Neural cell (in vitro differentiated cells): ENCODE measurements at regions not wholly inside any gene's neighbourhood (a gene's known extent, or its start where the extent isn't known, plus 50 kb on each side); places are given as distances from the start of the nearest gene placed in this dataset.

Source experiments
- H2AFZ ChIP-seq: fragments of 200-600, 300-800 bp; sonication (generic), shearing (Covaris generic); 2 replicates; pipeline ENCODE4 v1.6.0; 2014; ENCODE audit warnings: low read depth, mild to moderate bottlenecking, antibody characterized with exemption, low read length, moderate library complexity
- H3F3A ChIP-seq: fragments of 200-600 bp; shearing (Covaris generic); 2 replicates; pipeline ENCODE4 v1.6.1; 2016; ENCODE audit warnings: mild to moderate bottlenecking, moderate library complexity, mixed read lengths, antibody characterized with exemption, low read length; ENCODE audit not compliant: insufficient read depth, poor library complexity, severe bottlenecking
- H3K27ac ChIP-seq: fragments of 200-600, 300-800 bp; sonication (generic), shearing (Covaris generic); 2 replicates; pipeline ENCODE4 v1.5.1; 2014; ENCODE audit warnings: mild to moderate bottlenecking, low read length, moderate library complexity
- H3K27me3 ChIP-seq: fragments of 300-800, 200-600 bp; sonication (generic), shearing (Covaris generic); 2 replicates; pipeline ENCODE4 v1.6.0; 2014; ENCODE audit warnings: mild to moderate bottlenecking, low read depth, low read length, moderate library complexity; ENCODE audit not compliant: insufficient read depth
- H3K36me3 ChIP-seq: fragments of 300-800, 200-600 bp; sonication (generic), shearing (Covaris generic); 2 replicates; pipeline ENCODE4 v1.5.1; 2014; ENCODE audit warnings: mild to moderate bottlenecking, antibody characterized with exemption, low read length, moderate library complexity; ENCODE audit not compliant: insufficient read depth
- H3K4me2 ChIP-seq: fragments of 300-800, 200-600 bp; sonication (generic), shearing (Covaris generic); 2 replicates; pipeline ENCODE4 v1.6.0; 2014; ENCODE audit warnings: mild to moderate bottlenecking, low read length
- H3K4me3 ChIP-seq: fragments of 300-800, 200-600 bp; sonication (generic), shearing (Covaris generic); 2 replicates; pipeline ENCODE4 v1.5.1; 2014; ENCODE audit warnings: mild to moderate bottlenecking, low read length, moderate library complexity
- H3K79me2 ChIP-seq: fragments of 200-600 bp; shearing (Covaris generic); replicated peaks from 2 replicates; pipeline ENCODE4 v1.6.0; 2014; ENCODE audit warnings: mild to moderate bottlenecking, low read length, moderate library complexity; ENCODE audit not compliant: insufficient read depth
- H3K9ac ChIP-seq: fragments of 300-800, 200-600 bp; sonication (generic), shearing (Covaris generic); 2 replicates; pipeline ENCODE4 v1.6.1; 2016; ENCODE audit warnings: mild to moderate bottlenecking, low read length, mixed read lengths
- H3K9me2 ChIP-seq: fragments of 200-600 bp; shearing (Covaris generic); 2 replicates; pipeline ENCODE4 v1.6.1; 2016; ENCODE audit warnings: mild to moderate bottlenecking, low read length, mixed read lengths; ENCODE audit not compliant: insufficient read depth
- H3K9me3 ChIP-seq: fragments of 200-600, 300-800 bp; sonication (generic), shearing (Covaris generic); 2 replicates; pipeline ENCODE4 v1.6.1; 2016; ENCODE audit warnings: mild to moderate bottlenecking, mixed run types, low read length, moderate library complexity, mixed read lengths
- H4K20me1 ChIP-seq: fragments of 200-600 bp; shearing (Covaris generic); 2 replicates; pipeline ENCODE4 v1.6.1; 2016; ENCODE audit warnings: mild to moderate bottlenecking, mixed run types; ENCODE audit not compliant: insufficient read depth
- CTCF ChIP-seq: fragments of 450-650 bp; IDR thresholded peaks from 2 replicates; pipeline ENCODE4 v1.5.1; 2014; ENCODE audit warnings: antibody characterized with exemption, mild to moderate bottlenecking, moderate library complexity; ENCODE audit not compliant: poor library complexity, severe bottlenecking
- EP300 ChIP-seq: fragments of 450-650 bp; conservative IDR thresholded peaks from 2 replicates; pipeline ENCODE4 v1.6.1; 2014; ENCODE audit warnings: antibody characterized with exemption, mild to moderate bottlenecking, moderate library complexity; ENCODE audit not compliant: poor library complexity, severe bottlenecking
- EZH2 ChIP-seq: fragments of 200-600, 300-800 bp; shearing (Covaris generic), sonication (generic); IDR thresholded peaks from 2 replicates; pipeline ENCODE4 v1.6.1; 2014; ENCODE audit warnings: antibody characterized with exemption, low read length, borderline replicate concordance, mild to moderate bottlenecking; ENCODE audit not compliant: insufficient read depth, poor library complexity, severe bottlenecking
- MXI1 ChIP-seq: fragments of 450-650 bp; conservative IDR thresholded peaks from 2 replicates; pipeline ENCODE4 v1.6.1; 2014; ENCODE audit warnings: antibody characterized with exemption, mild to moderate bottlenecking; ENCODE audit not compliant: poor library complexity, severe bottlenecking
- POLR2AphosphoS5 ChIP-seq: IDR thresholded peaks from 2 replicates; pipeline ENCODE4 v1.6.1; 2012
- RAD21 ChIP-seq: fragments of 450-650 bp; conservative IDR thresholded peaks from 2 replicates; pipeline ENCODE4 v1.6.1; 2014; ENCODE audit warnings: antibody characterized with exemption, mild to moderate bottlenecking, moderate library complexity
- SMC3 ChIP-seq: fragments of 450-650 bp; conservative IDR thresholded peaks from 2 replicates; pipeline ENCODE4 v1.6.1; 2014; ENCODE audit warnings: antibody characterized with exemption, mild to moderate bottlenecking, moderate library complexity; ENCODE audit not compliant: poor library complexity
- TAF1 ChIP-seq: IDR thresholded peaks from 2 replicates; pipeline ENCODE4 v1.6.1; 2012; ENCODE audit warnings: low read depth
- TF ChIP-seq, protein P1 (sequence below): IDR thresholded peaks from 2 replicates; pipeline ENCODE4 v1.6.1; 2012; ENCODE audit warnings: borderline replicate concordance

DNA sequence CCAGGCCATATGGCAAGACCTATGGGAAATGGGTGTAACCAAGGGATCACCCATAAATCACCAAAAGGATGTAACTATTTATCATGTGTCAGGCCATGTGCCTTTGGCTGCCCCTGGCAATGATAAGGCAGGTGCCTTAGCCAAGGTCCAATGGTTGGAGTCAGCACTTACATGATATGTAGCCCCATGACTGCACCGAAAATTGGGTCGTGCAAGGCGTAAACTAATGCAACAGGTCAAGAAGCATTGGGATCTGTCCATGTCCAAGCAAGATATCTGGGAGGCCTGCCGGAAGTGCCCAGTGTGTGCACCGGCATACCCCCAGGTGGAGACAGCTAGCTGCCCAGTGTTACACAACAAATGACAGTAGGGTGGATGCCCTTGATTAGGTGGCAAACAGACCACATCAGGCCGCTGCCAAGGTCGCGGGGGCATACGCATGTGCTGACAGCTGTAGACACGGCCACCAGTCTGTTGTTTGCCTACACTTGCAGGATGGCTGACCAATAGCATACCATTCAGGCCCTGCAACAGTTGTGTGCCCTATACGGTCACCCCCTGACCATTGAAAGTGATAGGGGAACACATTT is 698.2 kb upstream of the AGA start:
- H3K4me2 ChIP-seq = no peak overlapping the region
- no peaks in the 10 kb centered on the region for H4K20me1 ChIP-seq
- TF ChIP-seq TAF1 (no peak), POLR2AphosphoS5 (no peak), EZH2 (no peak), EP300 (no peak), MXI1 (no peak), CTCF (no peak), SMC3 (no peak), RAD21 (no peak)
- TF ChIP-seq, protein P1, sequence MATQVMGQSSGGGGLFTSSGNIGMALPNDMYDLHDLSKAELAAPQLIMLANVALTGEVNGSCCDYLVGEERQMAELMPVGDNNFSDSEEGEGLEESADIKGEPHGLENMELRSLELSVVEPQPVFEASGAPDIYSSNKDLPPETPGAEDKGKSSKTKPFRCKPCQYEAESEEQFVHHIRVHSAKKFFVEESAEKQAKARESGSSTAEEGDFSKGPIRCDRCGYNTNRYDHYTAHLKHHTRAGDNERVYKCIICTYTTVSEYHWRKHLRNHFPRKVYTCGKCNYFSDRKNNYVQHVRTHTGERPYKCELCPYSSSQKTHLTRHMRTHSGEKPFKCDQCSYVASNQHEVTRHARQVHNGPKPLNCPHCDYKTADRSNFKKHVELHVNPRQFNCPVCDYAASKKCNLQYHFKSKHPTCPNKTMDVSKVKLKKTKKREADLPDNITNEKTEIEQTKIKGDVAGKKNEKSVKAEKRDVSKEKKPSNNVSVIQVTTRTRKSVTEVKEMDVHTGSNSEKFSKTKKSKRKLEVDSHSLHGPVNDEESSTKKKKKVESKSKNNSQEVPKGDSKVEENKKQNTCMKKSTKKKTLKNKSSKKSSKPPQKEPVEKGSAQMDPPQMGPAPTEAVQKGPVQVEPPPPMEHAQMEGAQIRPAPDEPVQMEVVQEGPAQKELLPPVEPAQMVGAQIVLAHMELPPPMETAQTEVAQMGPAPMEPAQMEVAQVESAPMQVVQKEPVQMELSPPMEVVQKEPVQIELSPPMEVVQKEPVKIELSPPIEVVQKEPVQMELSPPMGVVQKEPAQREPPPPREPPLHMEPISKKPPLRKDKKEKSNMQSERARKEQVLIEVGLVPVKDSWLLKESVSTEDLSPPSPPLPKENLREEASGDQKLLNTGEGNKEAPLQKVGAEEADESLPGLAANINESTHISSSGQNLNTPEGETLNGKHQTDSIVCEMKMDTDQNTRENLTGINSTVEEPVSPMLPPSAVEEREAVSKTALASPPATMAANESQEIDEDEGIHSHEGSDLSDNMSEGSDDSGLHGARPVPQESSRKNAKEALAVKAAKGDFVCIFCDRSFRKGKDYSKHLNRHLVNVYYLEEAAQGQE = no peak
- no peaks in the 10 kb centered on the region for H3K36me3 ChIP-seq
- no peaks in the 10 kb centered on the region for H3F3A ChIP-seq
- no peaks in the 10 kb centered on the region for H3K27me3 ChIP-seq
- H3K79me2 ChIP-seq = no peaks in the 10 kb centered on the region
- no peak overlapping the region for H3K4me3 ChIP-seq
- no peaks in the 10 kb centered on the region for H3K9me3 ChIP-seq
- no peak overlapping the region for H3K9ac ChIP-seq
- H3K27ac ChIP-seq = no peak overlapping the region
- H2AFZ ChIP-seq = no peak overlapping the region
- no peaks in the 10 kb centered on the region for H3K9me2 ChIP-seq

GRCh38 chr4:178142724-178143123 is 700.5 kb upstream of the AGA start:
- no peaks in the 10 kb centered on the region for H3K27me3 ChIP-seq
- no peak overlapping the region for H3K9ac ChIP-seq
- H3K27ac ChIP-seq = peak overlapping the region; percentile 57
- H3K4me2 ChIP-seq = no peak overlapping the region
- no peak overlapping the region for H2AFZ ChIP-seq
- H3F3A ChIP-seq = no peaks in the 10 kb centered on the region
- TF ChIP-seq MXI1 (no peak), TAF1 (no peak), SMC3 (no peak), EP300 (no peak), POLR2AphosphoS5 (no peak), CTCF (no peak), EZH2 (no peak)
- H3K9me3 ChIP-seq = no peaks in the 10 kb centered on the region
- H3K36me3 ChIP-seq = no peaks in the 10 kb centered on the region
- no peak overlapping the region for H3K4me3 ChIP-seq
- no peaks in the 10 kb centered on the region for H3K9me2 ChIP-seq
- H4K20me1 ChIP-seq = no peaks in the 10 kb centered on the region
- H3K79me2 ChIP-seq = no peaks in the 10 kb centered on the region
